Adrenal gland (tissue), 9 donors: ENCODE measurements at regions not wholly inside any gene's neighbourhood (a gene's known extent, or its start where the extent isn't known, plus 50 kb on each side); places are given as distances from the start of the nearest gene placed in this dataset.
A peak's percentile ranks its signal among the peaks of the same experiment; 100 is the strongest.

Experiments
- DNase-seq, 7 donors: peaks; one replicate each; pipeline ENCODE4 v3.0.0-alpha.2; 2019 to 2020
- H3K27ac ChIP-seq, 5 donors: fragments of 200-600 bp; sonication (generic) in 4 of 5; 1 replicate in 3 of 5; 2 replicates in 2 of 5; pipeline versions ENCODE4 v1.5.1 to v1.8.0; 2016 to 2020; ENCODE audit warnings: mild to moderate bottlenecking in 1 of 5
- H3K27me3 ChIP-seq: fragments of 200-600 bp; 2 replicates; pipeline ENCODE4 v1.8.0; 2021
- H3K36me3 ChIP-seq, 2 donors: fragments of 200-600 bp; replicated peaks in 1 of 2; 1 replicate in 1 of 2; 2 replicates in 1 of 2; pipeline versions ENCODE4 v1.5.1 to v1.8.0; 2018 to 2022
- H3K4me1 ChIP-seq, 2 donors: fragments of 200-600 bp; replicated peaks in 1 of 2; 1 replicate in 1 of 2; 2 replicates in 1 of 2; pipeline versions ENCODE4 v1.5.1 to v1.8.0; 2018 to 2021
- H3K4me3 ChIP-seq, 4 donors: fragments of 200-600 bp; sonication (generic) in 3 of 4; one replicate each; pipeline ENCODE4 v1.5.1; 2016 to 2018
- H3K9me3 ChIP-seq, 3 donors: fragments of 200-600 bp; sonication (generic) in 1 of 3; replicated peaks in 1 of 3; 1 replicate in 2 of 3; 2 replicates in 1 of 3; pipeline versions ENCODE4 v1.5.1 to v1.8.0; 2016 to 2021
- POLR2A ChIP-seq, 2 donors: fragments of 450-650 bp; IDR thresholded peaks; one replicate each; pipeline ENCODE4 v1.6.1; 2017; ENCODE audit warnings: antibody characterized with exemption in 2 of 2, mild to moderate bottlenecking in 2 of 2, moderate library complexity in 1 of 2
- WGBS, 4 donors: extraction: QIAGEN DNeasy Blood & Tissue Kit in 2 of 4; methylation state at CpG; one replicate each; pipeline versions ENCODE4 v1.1.5 to v1.1.7; 2013 to 2017; 5-methylcytosine and 5-hydroxymethylcytosine counted together
- intact Hi-C, 2 donors: fragments of 100-400 bp; cut with DNase I; formaldehyde crosslinking; loops; one replicate each; pipeline versions ENCODE4 v1.14.1 to v1.15.0; 2022 to 2023
- TF ChIP-seq, protein P1 (sequence below), 6 experiments: fragments of 450-650 bp in 4 of 6; fragments of 200-600 bp in 2 of 6; sonication (generic) in 1 of 6; IDR thresholded peaks; 1 replicate in 5 of 6; 2 replicates in 1 of 6; pipeline versions ENCODE4 v1.5.1 to v1.8.0; 2016 to 2021; ENCODE audit warnings: antibody characterized with exemption in 6 of 6, mild to moderate bottlenecking in 2 of 6, moderate library complexity in 1 of 6
- donor health status: healthy with polysubstance abuse.
- donor health status: Bipolar disorder and iron deficiency.
- donor health status: DM: yes; HTN: yes; CAD: no.
- donor health status: DM: no; HTN: no; CAD: no.
- donor health status: DM: no; HTN: no; CAD: no.

DNA sequence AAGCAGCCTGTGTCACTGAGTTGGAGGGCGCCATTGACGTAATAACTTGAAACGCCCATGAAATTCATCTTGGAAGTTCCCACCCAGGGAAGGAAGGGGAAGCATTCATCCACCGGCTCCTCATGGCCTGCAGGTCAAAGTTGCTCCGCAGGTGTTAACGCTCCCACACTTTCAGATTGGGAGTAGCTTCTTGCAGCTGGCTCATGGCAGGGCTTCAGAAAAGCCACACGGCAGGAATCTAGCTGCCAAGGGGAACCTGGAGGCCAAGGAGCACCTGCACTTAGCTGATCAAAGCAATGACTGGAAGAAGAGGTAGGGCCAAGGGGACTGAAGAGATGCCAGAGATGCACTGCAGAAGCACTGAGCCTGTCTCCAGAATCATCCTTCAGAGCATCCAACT is 203.2 kb downstream of the ARHGAP12 start:
- no peak for DNase-seq
- Histone ChIP-seq H3K4me1 (peaks cover 0 to 9% of the 10 kb centered on the region in 2 donors), H3K27ac (no peak overlapping the region), H3K36me3 (no peaks in the 10 kb centered on the region), H3K4me3 (no peak overlapping the region), H3K27me3 (no peaks in the 10 kb centered on the region), H3K9me3 (no peaks in the 10 kb centered on the region)
- WGBS, 4 donors, result 78 to 96% (median 91%) methylated on average over 6 to 7 of the region's 7 CpGs
- no peak for TF ChIP-seq POLR2A (IDR thresholded peaks at IDR 0.05)
- TF ChIP-seq, protein P1, sequence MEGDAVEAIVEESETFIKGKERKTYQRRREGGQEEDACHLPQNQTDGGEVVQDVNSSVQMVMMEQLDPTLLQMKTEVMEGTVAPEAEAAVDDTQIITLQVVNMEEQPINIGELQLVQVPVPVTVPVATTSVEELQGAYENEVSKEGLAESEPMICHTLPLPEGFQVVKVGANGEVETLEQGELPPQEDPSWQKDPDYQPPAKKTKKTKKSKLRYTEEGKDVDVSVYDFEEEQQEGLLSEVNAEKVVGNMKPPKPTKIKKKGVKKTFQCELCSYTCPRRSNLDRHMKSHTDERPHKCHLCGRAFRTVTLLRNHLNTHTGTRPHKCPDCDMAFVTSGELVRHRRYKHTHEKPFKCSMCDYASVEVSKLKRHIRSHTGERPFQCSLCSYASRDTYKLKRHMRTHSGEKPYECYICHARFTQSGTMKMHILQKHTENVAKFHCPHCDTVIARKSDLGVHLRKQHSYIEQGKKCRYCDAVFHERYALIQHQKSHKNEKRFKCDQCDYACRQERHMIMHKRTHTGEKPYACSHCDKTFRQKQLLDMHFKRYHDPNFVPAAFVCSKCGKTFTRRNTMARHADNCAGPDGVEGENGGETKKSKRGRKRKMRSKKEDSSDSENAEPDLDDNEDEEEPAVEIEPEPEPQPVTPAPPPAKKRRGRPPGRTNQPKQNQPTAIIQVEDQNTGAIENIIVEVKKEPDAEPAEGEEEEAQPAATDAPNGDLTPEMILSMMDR (IDR thresholded peaks at IDR 0.05), result no peak
- intact Hi-C loops, result no loop called here

DNA sequence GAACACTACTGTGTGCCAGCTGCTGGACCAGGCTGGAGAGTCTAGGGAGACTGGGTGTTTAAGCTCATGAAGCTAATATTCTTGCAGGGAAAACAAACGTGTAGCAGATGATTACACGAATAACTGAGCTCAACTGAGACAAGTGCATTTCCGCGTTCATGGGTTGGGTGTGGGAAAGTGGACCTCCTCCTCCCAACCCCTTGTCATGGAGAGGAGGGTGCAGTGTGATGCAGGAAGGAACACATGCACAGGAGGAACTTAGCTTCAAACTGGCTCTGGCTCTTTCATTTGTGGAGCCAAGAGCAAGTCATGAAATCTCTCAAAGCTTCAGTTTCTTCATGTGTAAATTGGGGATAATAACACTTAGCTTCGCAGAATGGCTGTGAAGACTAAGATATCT is 204.3 kb downstream of the ARHGAP12 start:
- Histone ChIP-seq H3K4me3 (no peak overlapping the region), H3K27ac (no peak overlapping the region), H3K27me3 (no peaks in the 10 kb centered on the region), H3K4me1 (peaks cover 0 to 9% of the 10 kb centered on the region in 2 donors), H3K36me3 (no peaks in the 10 kb centered on the region), H3K9me3 (no peaks in the 10 kb centered on the region)
- no peak for TF ChIP-seq POLR2A (IDR thresholded peaks at IDR 0.05)
- TF ChIP-seq, protein P1 (IDR thresholded peaks at IDR 0.05), result no peak
- no peak for DNase-seq
- intact Hi-C loops, result no loop called here
- 91 to 93% (median 92%) methylated on average over 5 of the region's 5 CpGs for WGBS, 4 donors

DNA sequence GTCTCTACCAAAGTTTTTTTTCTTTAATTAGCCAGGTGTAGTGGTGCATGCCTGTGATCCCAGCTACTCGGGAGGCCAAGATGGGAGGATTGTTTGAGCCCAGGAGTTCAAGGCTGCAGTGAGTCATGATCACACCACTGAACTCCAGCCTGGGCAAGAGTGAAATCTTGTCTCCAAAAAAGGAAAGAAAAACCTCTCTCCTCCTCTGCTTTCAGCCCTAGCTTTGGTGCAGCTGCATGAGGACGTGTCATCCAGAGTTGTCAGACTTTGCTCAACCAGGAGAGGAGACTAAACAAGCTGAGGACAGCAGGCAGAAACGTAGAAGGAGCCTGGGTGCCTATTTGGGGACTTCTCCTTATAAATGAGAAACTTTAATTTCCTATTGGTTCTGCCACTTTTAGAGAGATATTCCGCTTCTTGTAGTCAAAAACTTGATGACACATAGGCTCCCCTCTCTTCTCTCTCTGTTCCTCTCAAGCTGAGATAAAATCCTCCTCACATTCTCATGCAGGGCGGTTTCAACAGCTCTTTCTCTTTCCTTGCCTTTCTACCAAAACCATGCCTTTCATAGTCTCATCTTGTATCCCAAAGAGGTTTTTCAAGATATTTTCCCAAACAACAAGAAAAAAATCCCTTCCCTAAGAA is 205.4 kb downstream of the ARHGAP12 start:
- intact Hi-C loops, result no loop called here
- Histone ChIP-seq H3K4me1 (peaks cover 0 to 9% of the 10 kb centered on the region in 2 donors), H3K9me3 (no peaks in the 10 kb centered on the region), H3K27me3 (no peaks in the 10 kb centered on the region), H3K27ac (peak overlapping the region in 2 of 5 donors; percentile 20 to 26), H3K36me3 (no peaks in the 10 kb centered on the region), H3K4me3 (no peak overlapping the region)
- peak in 2 of 7 donors; percentile 30 to 38 for DNase-seq
- TF ChIP-seq, protein P1 (IDR thresholded peaks at IDR 0.05), result no peak
- WGBS, 4 donors, result 48 to 55% (median 52%) methylated on average over 5 of the region's 5 CpGs

DNA sequence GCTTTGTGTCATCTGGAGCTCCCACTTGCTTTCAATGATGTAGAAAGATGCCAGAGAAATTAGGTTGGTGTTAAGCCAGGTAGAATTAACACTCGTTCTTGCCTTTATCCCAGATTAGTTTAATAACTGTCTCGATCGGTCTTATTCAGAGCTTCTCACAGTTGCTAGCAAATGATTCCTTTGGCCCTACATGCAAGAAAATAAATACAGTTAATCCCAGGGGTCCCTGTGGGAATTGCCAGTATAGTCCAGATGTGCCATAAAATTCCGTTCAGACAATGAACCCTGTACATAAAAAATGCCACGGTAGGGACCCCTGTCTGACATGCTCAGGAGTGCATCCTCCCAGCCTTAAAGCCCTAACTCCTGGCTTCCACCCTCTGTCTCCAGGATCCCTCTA is 207.5 kb downstream of the ARHGAP12 start:
- WGBS, 4 donors, result 88 to 94% (median 90%) methylated on average over 5 of the region's 5 CpGs
- H3K27me3 ChIP-seq, result no peaks in the 10 kb centered on the region
- peaks cover 0 to 9% of the 10 kb centered on the region in 2 donors for H3K4me1 ChIP-seq
- no peak overlapping the region for H3K27ac ChIP-seq
- H3K36me3 ChIP-seq, result no peaks in the 10 kb centered on the region
- intact Hi-C loops, result no loop called here
- no peak overlapping the region for H3K4me3 ChIP-seq
- no peak for DNase-seq
- TF ChIP-seq POLR2A (IDR thresholded peaks at IDR 0.05), result no peak
- TF ChIP-seq, protein P1 (IDR thresholded peaks at IDR 0.05), result no peak
- no peaks in the 10 kb centered on the region for H3K9me3 ChIP-seq
